K562 (cell line): ENCODE measurements at regions not wholly inside any gene's neighbourhood (a gene's known extent, or its start where the extent isn't known, plus 50 kb on each side); places are given as distances from the start of the nearest gene placed in this dataset.

Experiments used
- ATAC-seq: fragments of 200-7000 bp; cut with Tn5 transposase; 3 replicates; pipeline ENCODE4 v1.9.1; 2020; ENCODE audit warnings: moderate library complexity
- BruUV-seq: library from RNA; stranded (reverse); fragments of 400-500 nt; replicated peaks from 2 replicates; lab custom pipeline; 2021; lab: Mats Ljungman, UMichigan
- CTCF ChIA-PET: fragments of 300-600 bp; formaldehyde crosslinking; extraction: SDS; loops from one replicate; lab custom pipeline; 2021; ENCODE audit warnings: low intra/inter-chr PET ratio; lab: Yijun Ruan, JAX
- POLR2A ChIA-PET: fragments of 300-600, 350-650 bp; sonication (Branson Sonifier 250); formaldehyde crosslinking; extraction: SDS; loops from one replicate; lab custom pipeline; 2021; ENCODE audit warnings: antibody characterized with exemption, inconsistent platforms; lab: Yijun Ruan, JAX
- DNase-seq, 4 experiments: peaks; one replicate each; pipeline versions ENCODE4 v3.0.0 to v3.0.0-alpha.2; 2011 to 2018; ENCODE audit warnings: low spot score in 3 of 4, mixed read lengths in 3 of 4; ENCODE audit errors: extremely low read depth in 1 of 4
- FAIRE-seq: peaks from 2 replicates; lab custom pipeline; 2011; peaks lifted over from hg19 to GRCh38; lab: Jason Lieb, UNC
- H2AFZ ChIP-seq: 2 replicates; pipeline ENCODE4 v1.6.0; 2011; ENCODE audit warnings: low read depth, low read length, control low read depth, inconsistent platforms
- H3K27ac ChIP-seq: fragments of 200-600 bp; 3 replicates; pipeline ENCODE4 v1.8.0; 2011; ENCODE audit warnings: low read depth, mild to moderate bottlenecking, control low read depth, inconsistent platforms, low read length, moderate library complexity, mixed read lengths; ENCODE audit errors: extremely low read depth
- H3K27me3 ChIP-seq, 2 experiments: fragments of 300-600 bp in 1 of 2; 2 replicates in 1 of 2; 3 replicates in 1 of 2; pipeline versions ENCODE4 v1.6.0 to v1.8.0; 2011; ENCODE audit warnings: inconsistent platforms in 2 of 2, low read length in 2 of 2, mild to moderate bottlenecking in 1 of 2, mixed read lengths in 1 of 2, moderate library complexity in 1 of 2; ENCODE audit not compliant: control insufficient read depth in 2 of 2, insufficient read depth in 2 of 2
- H3K36me3 ChIP-seq: fragments of 300-600 bp; 3 replicates; pipeline ENCODE4 v1.8.0; 2011; ENCODE audit warnings: mild to moderate bottlenecking, low read length, inconsistent platforms; ENCODE audit not compliant: control insufficient read depth, insufficient read depth
- H3K4me1 ChIP-seq, 2 experiments: fragments of 200-600 bp in 1 of 2; replicated peaks in 1 of 2; 2 replicates in 1 of 2; 3 replicates in 1 of 2; pipeline versions ENCODE4 v1.5.1 to v1.8.0; 2011; ENCODE audit warnings: inconsistent platforms in 2 of 2, low read length in 2 of 2, mild to moderate bottlenecking in 1 of 2, mixed read lengths in 1 of 2, moderate library complexity in 1 of 2; ENCODE audit not compliant: control insufficient read depth in 2 of 2, insufficient read depth in 2 of 2
- H3K4me2 ChIP-seq: 2 replicates; pipeline ENCODE4 v1.6.1; 2011; ENCODE audit warnings: low read length, control low read depth, inconsistent platforms, mixed read lengths; ENCODE audit not compliant: insufficient read depth
- H3K4me3 ChIP-seq: fragments of 200-600 bp; sonication (generic), shearing (Covaris generic); 2 replicates; pipeline ENCODE4 v1.5.1; 2016; ENCODE audit warnings: control low read depth, inconsistent platforms
- H3K79me2 ChIP-seq: fragments of 200-600 bp; 3 replicates; pipeline ENCODE4 v1.8.0; 2011; ENCODE audit warnings: low read length, inconsistent platforms; ENCODE audit not compliant: control insufficient read depth, insufficient read depth
- H3K9ac ChIP-seq, 2 experiments: 2 replicates each; pipeline versions ENCODE4 v1.6.0 to v1.6.1; 2011; ENCODE audit warnings: low read depth in 2 of 2, low read length in 2 of 2, control low read depth in 1 of 2, inconsistent platforms in 1 of 2, mild to moderate bottlenecking in 1 of 2, mixed read lengths in 1 of 2; ENCODE audit not compliant: insufficient read depth in 1 of 2
- H3K9me1 ChIP-seq: one replicate; pipeline ENCODE4 v1.6.0; 2011; ENCODE audit warnings: inconsistent platforms, mild to moderate bottlenecking, low read length, moderate library complexity; ENCODE audit not compliant: control insufficient read depth, insufficient read depth
- H3K9me3 ChIP-seq: replicated peaks from 2 replicates; pipeline ENCODE4 v1.5.1; 2011; ENCODE audit warnings: low read depth, low read length, inconsistent platforms; ENCODE audit not compliant: control insufficient read depth, insufficient read depth
- H4K20me1 ChIP-seq: replicated peaks from 2 replicates; pipeline ENCODE4 v1.6.1; 2011; ENCODE audit warnings: low read length, inconsistent platforms, mixed read lengths; ENCODE audit not compliant: control insufficient read depth, insufficient read depth
- BDP1 ChIP-seq: IDR thresholded peaks from 3 replicates; pipeline ENCODE4 v1.6.1; 2011; ENCODE audit not compliant: insufficient read length, insufficient read depth
- BRD9 ChIP-seq: fragments of 450-650 bp; IDR thresholded peaks from 2 replicates; pipeline ENCODE4 v1.6.1; 2018; ENCODE audit warnings: low read depth; ENCODE audit not compliant: partially characterized antibody
- CBFA2T2 ChIP-seq: fragments of 450-650 bp; conservative IDR thresholded peaks from 2 replicates; pipeline ENCODE4 v1.6.1; 2017; ENCODE audit warnings: mild to moderate bottlenecking
- CSDE1 ChIP-seq, 2 experiments: fragments of 450-650 bp; IDR thresholded peaks; 2 replicates each; pipeline ENCODE4 v1.6.1; 2016; ENCODE audit warnings: mild to moderate bottlenecking in 1 of 2
- NCOA1 ChIP-seq: fragments of 450-650 bp; IDR thresholded peaks from 2 replicates; pipeline ENCODE4 v1.6.1; 2016; ENCODE audit warnings: low read depth
- NR1H2 ChIP-seq: sonication (generic); formaldehyde crosslinking; IDR thresholded peaks from 2 replicates; pipeline ENCODE4 v1.4.0; 2020; ENCODE audit warnings: mild to moderate bottlenecking, missing genetic modification reagents
- NRF1 ChIP-seq, 2 experiments: fragments of 450-650 bp; IDR thresholded peaks in 1 of 2; conservative IDR thresholded peaks in 1 of 2; 2 replicates each; pipeline ENCODE4 v1.6.1; 2014; ENCODE audit warnings: mild to moderate bottlenecking in 2 of 2
- SPI1 ChIP-seq: IDR thresholded peaks from 2 replicates; pipeline ENCODE4 v1.6.1; 2011; ENCODE audit warnings: low read depth, low read length, control low read depth, borderline replicate concordance
- ZBTB5 ChIP-seq: fragments of 450-650 bp; IDR thresholded peaks from 2 replicates; pipeline ENCODE4 v1.6.1; 2017; ENCODE audit warnings: antibody characterized with exemption
- ZNF232 ChIP-seq: sonication (generic); formaldehyde crosslinking; IDR thresholded peaks from 2 replicates; pipeline ENCODE4 v1.8.0; 2022; ENCODE audit warnings: mild to moderate bottlenecking, missing genetic modification reagents
- ZNF316 ChIP-seq: fragments of 450-650 bp; IDR thresholded peaks from 2 replicates; pipeline ENCODE4 v1.6.1; 2016
- WGBS: fragments of 100-300 bp; shearing (Covaris generic); methylation state at CpG from one replicate; pipeline ENCODE4 v1.1.6; 2016; ENCODE audit warnings: low coverage, mixed read lengths; ENCODE audit not compliant: insufficient coverage; ENCODE audit errors: missing lambda C conversion rate; 5-methylcytosine and 5-hydroxymethylcytosine counted together
- in situ Hi-C: fragments of 300-500 bp; cut with MboI; formaldehyde crosslinking; loops from 4 replicates; pipeline ENCODE4 v1.15.0; 2018; ENCODE audit warnings: inconsistent platforms, mixed read lengths
- intact Hi-C: fragments of 100-400 bp; cut with micrococcal nuclease; formaldehyde crosslinking; loops from 2 replicates; pipeline ENCODE4 v1.14.2; 2022
- TF ChIP-seq, protein P1 (sequence below): sonication (generic); formaldehyde crosslinking; IDR thresholded peaks from 2 replicates; pipeline ENCODE4 v1.8.0; 2023; ENCODE audit warnings: mild to moderate bottlenecking, missing genetic modification reagents
- TF ChIP-seq, protein P2 (sequence below), 2 experiments: IDR thresholded peaks; 2 replicates each; pipeline ENCODE4 v1.6.1; 2012; ENCODE audit warnings: improper control_type of control experiment in 2 of 2, low read depth in 2 of 2, low read length in 2 of 2, borderline replicate concordance in 1 of 2

GRCh38 chr16:85535352-85536072, 77.6 kb upstream of the GSE1 start (continued):
- TF ChIP-seq, protein P1, sequence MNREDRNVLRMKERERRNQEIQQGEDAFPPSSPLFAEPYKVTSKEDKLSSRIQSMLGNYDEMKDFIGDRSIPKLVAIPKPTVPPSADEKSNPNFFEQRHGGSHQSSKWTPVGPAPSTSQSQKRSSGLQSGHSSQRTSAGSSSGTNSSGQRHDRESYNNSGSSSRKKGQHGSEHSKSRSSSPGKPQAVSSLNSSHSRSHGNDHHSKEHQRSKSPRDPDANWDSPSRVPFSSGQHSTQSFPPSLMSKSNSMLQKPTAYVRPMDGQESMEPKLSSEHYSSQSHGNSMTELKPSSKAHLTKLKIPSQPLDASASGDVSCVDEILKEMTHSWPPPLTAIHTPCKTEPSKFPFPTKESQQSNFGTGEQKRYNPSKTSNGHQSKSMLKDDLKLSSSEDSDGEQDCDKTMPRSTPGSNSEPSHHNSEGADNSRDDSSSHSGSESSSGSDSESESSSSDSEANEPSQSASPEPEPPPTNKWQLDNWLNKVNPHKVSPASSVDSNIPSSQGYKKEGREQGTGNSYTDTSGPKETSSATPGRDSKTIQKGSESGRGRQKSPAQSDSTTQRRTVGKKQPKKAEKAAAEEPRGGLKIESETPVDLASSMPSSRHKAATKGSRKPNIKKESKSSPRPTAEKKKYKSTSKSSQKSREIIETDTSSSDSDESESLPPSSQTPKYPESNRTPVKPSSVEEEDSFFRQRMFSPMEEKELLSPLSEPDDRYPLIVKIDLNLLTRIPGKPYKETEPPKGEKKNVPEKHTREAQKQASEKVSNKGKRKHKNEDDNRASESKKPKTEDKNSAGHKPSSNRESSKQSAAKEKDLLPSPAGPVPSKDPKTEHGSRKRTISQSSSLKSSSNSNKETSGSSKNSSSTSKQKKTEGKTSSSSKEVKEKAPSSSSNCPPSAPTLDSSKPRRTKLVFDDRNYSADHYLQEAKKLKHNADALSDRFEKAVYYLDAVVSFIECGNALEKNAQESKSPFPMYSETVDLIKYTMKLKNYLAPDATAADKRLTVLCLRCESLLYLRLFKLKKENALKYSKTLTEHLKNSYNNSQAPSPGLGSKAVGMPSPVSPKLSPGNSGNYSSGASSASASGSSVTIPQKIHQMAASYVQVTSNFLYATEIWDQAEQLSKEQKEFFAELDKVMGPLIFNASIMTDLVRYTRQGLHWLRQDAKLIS = 0 out of 2 replicates have a peak, but pooled peaks have one; percentile 70
- TF ChIP-seq, all 486 proteins: peak for 277

- peaks cover 48% of the 10 kb centered on the region for H3K79me2 ChIP-seq
- in situ Hi-C loops = no loop called here
- no peak for FAIRE-seq
- H3K27ac ChIP-seq = peak overlapping the region; percentile 80
- ATAC-seq = peak; percentile 30
- H3K9me1 ChIP-seq = peaks cover 7% of the 10 kb centered on the region
- H3K27me3 ChIP-seq = no peaks in the 10 kb centered on the region
- peak in 2 of 4 experiments; percentile 47 to 78 for DNase-seq
- peak overlapping the region; percentile 6 for H2AFZ ChIP-seq
- H3K9me3 ChIP-seq = peaks cover 8% of the 10 kb centered on the region
- WGBS = 7% methylated on average over 6 of the region's 6 CpGs
- H3K9ac ChIP-seq = peak overlapping the region; percentile 59 to 89
- H3K36me3 ChIP-seq = peaks cover 15% of the 10 kb centered on the region; the same call in 2 of the 3 replicates
- peak overlapping the region; percentile 4; the same call in 1 of the 2 replicates for H3K4me3 ChIP-seq
- CTCF ChIA-PET = no interaction called here
- no TSS peak for BruUV-seq
- H4K20me1 ChIP-seq = no peaks in the 10 kb centered on the region
- H3K4me2 ChIP-seq = peak overlapping the region; percentile 60
- POLR2A ChIA-PET = interaction anchor here (0.5 to 7.2 kb wide), 15 partner anchors 9 to 203 kb away, joined by 3 to 122 read pairs (median 4); no protein-coding TSS in a partner anchor
- intact Hi-C loops = no loop called here
- H3K4me1 ChIP-seq = peaks cover 43 to 68% of the 10 kb centered on the region in 2 experiments
- peak; percentile 91 for TF ChIP-seq SPI1
- 0 out of 4 replicates have a peak, but pooled peaks of 1 of the 2 experiments have one; percentile 7 for TF ChIP-seq NRF1 (conservative IDR thresholded peaks at IDR 0.05 in 1 of 2, IDR thresholded peaks at IDR 0.05 in 1 of 2)
- TF ChIP-seq NCOA1 = no peak
- TF ChIP-seq NR1H2 (CRISPR knock-in tag) = no peak; the same call in 1 of the 2 replicates
- peak in 1 of 2 experiments; percentile 5; a peak in 1 of 4 replicates for TF ChIP-seq CSDE1 (IDR thresholded peaks at IDR 0.05)
- no peak for TF ChIP-seq ZNF316
- TF ChIP-seq, protein P2, sequence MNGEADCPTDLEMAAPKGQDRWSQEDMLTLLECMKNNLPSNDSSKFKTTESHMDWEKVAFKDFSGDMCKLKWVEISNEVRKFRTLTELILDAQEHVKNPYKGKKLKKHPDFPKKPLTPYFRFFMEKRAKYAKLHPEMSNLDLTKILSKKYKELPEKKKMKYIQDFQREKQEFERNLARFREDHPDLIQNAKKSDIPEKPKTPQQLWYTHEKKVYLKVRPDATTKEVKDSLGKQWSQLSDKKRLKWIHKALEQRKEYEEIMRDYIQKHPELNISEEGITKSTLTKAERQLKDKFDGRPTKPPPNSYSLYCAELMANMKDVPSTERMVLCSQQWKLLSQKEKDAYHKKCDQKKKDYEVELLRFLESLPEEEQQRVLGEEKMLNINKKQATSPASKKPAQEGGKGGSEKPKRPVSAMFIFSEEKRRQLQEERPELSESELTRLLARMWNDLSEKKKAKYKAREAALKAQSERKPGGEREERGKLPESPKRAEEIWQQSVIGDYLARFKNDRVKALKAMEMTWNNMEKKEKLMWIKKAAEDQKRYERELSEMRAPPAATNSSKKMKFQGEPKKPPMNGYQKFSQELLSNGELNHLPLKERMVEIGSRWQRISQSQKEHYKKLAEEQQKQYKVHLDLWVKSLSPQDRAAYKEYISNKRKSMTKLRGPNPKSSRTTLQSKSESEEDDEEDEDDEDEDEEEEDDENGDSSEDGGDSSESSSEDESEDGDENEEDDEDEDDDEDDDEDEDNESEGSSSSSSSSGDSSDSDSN (IDR thresholded peaks at IDR 0.05; ENCODE audit: borderline replicate concordance in 1 of 2, low read depth in 2 of 2, low read length in 2 of 2) = no peak
- no peak for TF ChIP-seq ZBTB5
- no peak for TF ChIP-seq CBFA2T2
- peak; percentile 8 for TF ChIP-seq BRD9
- TF ChIP-seq BDP1 = no peak
- 0 out of 2 replicates have a peak, but pooled peaks have one; percentile 5 for TF ChIP-seq ZNF232 (CRISPR knock-in tag)
Observed at GRCh38 chr16:85536073-85536410, 77.1 kb upstream of the GSE1 start.
